H1 (cell line): ENCODE measurements at regions not wholly inside any gene's neighbourhood (a gene's known extent, or its start where the extent isn't known, plus 50 kb on each side); places are given as distances from the start of the nearest gene placed in this dataset.

Experiments used
- CTCF ChIA-PET: fragments of 300-600 bp; sonication (Branson Sonifier 250); formaldehyde crosslinking; loops from one replicate; lab custom pipeline; 2021; ENCODE audit not compliant: partially characterized antibody; lab: Charles Lee
- POLR2A ChIA-PET: fragments of 300-600 bp; sonication (Branson Sonifier 250); formaldehyde crosslinking; loops from one replicate; lab custom pipeline; 2021; ENCODE audit warnings: inconsistent platforms; ENCODE audit not compliant: partially characterized antibody; lab: Charles Lee
- DNase-seq, 2 experiments: peaks; one replicate each; pipeline versions ENCODE4 v3.0.0 to v3.0.0-alpha.2; 2010 to 2022; ENCODE audit warnings: low spot score in 2 of 2, low read depth in 1 of 2, mixed read lengths in 1 of 2
- FAIRE-seq: peaks from 2 replicates; lab custom pipeline; 2011; peaks lifted over from hg19 to GRCh38; lab: Jason Lieb, UNC
- H2AFZ ChIP-seq: 2 replicates; pipeline ENCODE4 v1.8.1; 2012; ENCODE audit warnings: low read length, inconsistent platforms
- H2AK5ac ChIP-seq: 2 replicates; pipeline ENCODE4 v1.6.1; 2013; ENCODE audit warnings: low read depth, low read length
- H2BK120ac ChIP-seq: replicated peaks from 2 replicates; pipeline ENCODE3; 2013; ENCODE audit warnings: low read depth, low read length, inconsistent platforms
- H2BK12ac ChIP-seq: 2 replicates; pipeline ENCODE4 v1.6.1; 2013; ENCODE audit warnings: low read depth, low read length
- H2BK15ac ChIP-seq: 2 replicates; pipeline ENCODE4 v1.6.1; 2013; ENCODE audit warnings: low read length
- H2BK20ac ChIP-seq: 2 replicates; pipeline ENCODE4 v1.6.1; 2013; ENCODE audit warnings: low read length
- H2BK5ac ChIP-seq: 2 replicates; pipeline ENCODE4 v1.6.1; 2013; ENCODE audit warnings: low read depth, low read length
- H3K14ac ChIP-seq: 2 replicates; pipeline ENCODE4 v1.6.1; 2013; ENCODE audit warnings: inconsistent platforms; ENCODE audit not compliant: insufficient read length
- H3K18ac ChIP-seq: 2 replicates; pipeline ENCODE4 v1.6.1; 2013; ENCODE audit warnings: low read length; ENCODE audit errors: extremely low read depth
- H3K23ac ChIP-seq: 2 replicates; pipeline ENCODE4 v1.6.1; 2013; ENCODE audit warnings: inconsistent platforms; ENCODE audit not compliant: insufficient read length
- H3K23me2 ChIP-seq: 2 replicates; pipeline ENCODE4 v1.6.1; 2013; ENCODE audit warnings: low read depth, low read length
- H3K27ac ChIP-seq: 2 replicates; pipeline ENCODE4 v1.6.1; 2011; ENCODE audit warnings: low read depth, low read length, inconsistent platforms
- H3K27me3 ChIP-seq, 4 experiments: replicated peaks in 1 of 4; 1 replicate in 1 of 4; 2 replicates in 3 of 4; pipeline versions ENCODE4 v1.6.1 to v1.8.1; 2011 to 2013; ENCODE audit warnings: low read length in 3 of 4, mild to moderate bottlenecking in 3 of 4, inconsistent platforms in 2 of 4, mixed read lengths in 2 of 4, moderate library complexity in 1 of 4; ENCODE audit not compliant: control insufficient read depth in 3 of 4, insufficient read depth in 3 of 4; ENCODE audit errors: extremely low read depth in 1 of 4
- H3K36me3 ChIP-seq, 4 experiments: 2 replicates each; pipeline versions ENCODE4 v1.6.1 to v1.8.1; 2011 to 2013; ENCODE audit warnings: mild to moderate bottlenecking in 4 of 4, low read length in 3 of 4, moderate library complexity in 2 of 4, control low read depth in 1 of 4, inconsistent platforms in 1 of 4; ENCODE audit not compliant: insufficient read depth in 4 of 4, control insufficient read depth in 2 of 4
- H3K4ac ChIP-seq: replicated peaks from 2 replicates; pipeline ENCODE3; 2013; ENCODE audit warnings: low read length, low read depth, mixed read lengths, inconsistent platforms; ENCODE audit not compliant: insufficient read length
- H3K4me1 ChIP-seq, 4 experiments: replicated peaks in 1 of 4; 1 replicate in 1 of 4; 2 replicates in 3 of 4; pipeline versions ENCODE4 v1.6.1 to v1.8.1; 2011 to 2013; ENCODE audit warnings: low read length in 3 of 4, inconsistent platforms in 2 of 4, mixed read lengths in 1 of 4; ENCODE audit not compliant: insufficient read depth in 4 of 4, control insufficient read depth in 3 of 4
- H3K4me2 ChIP-seq, 2 experiments: 2 replicates each; pipeline versions ENCODE4 v1.6.1 to v1.8.1; 2011 to 2013; ENCODE audit warnings: low read depth in 2 of 2, low read length in 2 of 2, control low read depth in 1 of 2, inconsistent platforms in 1 of 2, mild to moderate bottlenecking in 1 of 2; ENCODE audit not compliant: insufficient read depth in 1 of 2
- H3K4me3 ChIP-seq, 4 experiments: fragments of 200-600, 300-600 bp in 1 of 4; sonication (generic), shearing (Covaris generic), sonication (Bioruptor Twin) in 1 of 4; 2 replicates each; pipeline versions ENCODE4 v1.5.1 to v1.8.1; 2011 to 2016; ENCODE audit warnings: low read length in 4 of 4, low read depth in 3 of 4, control low read depth in 2 of 4, inconsistent platforms in 2 of 4, mild to moderate bottlenecking in 2 of 4, mixed read lengths in 1 of 4, moderate library complexity in 1 of 4; ENCODE audit not compliant: insufficient read depth in 2 of 4; ENCODE audit errors: extremely low read depth in 1 of 4
- H3K56ac ChIP-seq: replicated peaks from 2 replicates; pipeline ENCODE3; 2013; ENCODE audit warnings: low read depth, mild to moderate bottlenecking, mixed read lengths, low read length, inconsistent platforms; ENCODE audit not compliant: insufficient read length
- H3K79me1 ChIP-seq: 2 replicates; pipeline ENCODE4 v1.6.1; 2013; ENCODE audit warnings: low read depth, low read length, control low read depth
- H3K79me2 ChIP-seq, 2 experiments: 2 replicates each; pipeline versions ENCODE4 v1.6.1 to v1.8.1; 2012 to 2013; ENCODE audit warnings: low read length in 2 of 2, mild to moderate bottlenecking in 2 of 2, inconsistent platforms in 1 of 2; ENCODE audit not compliant: insufficient read depth in 2 of 2, control insufficient read depth in 1 of 2
- H3K9ac ChIP-seq, 4 experiments: replicated peaks in 1 of 4; 1 replicate in 1 of 4; 2 replicates in 3 of 4; pipeline versions ENCODE4 v1.6.1 to v1.8.1; 2011 to 2013; ENCODE audit warnings: low read depth in 3 of 4, low read length in 3 of 4, control low read depth in 2 of 4, mild to moderate bottlenecking in 2 of 4, moderate library complexity in 2 of 4, inconsistent platforms in 1 of 4; ENCODE audit errors: extremely low read depth in 1 of 4
- H3K9me3 ChIP-seq, 2 experiments: 2 replicates each; pipeline versions ENCODE4 v1.6.1 to v1.8.1; 2012 to 2013; ENCODE audit warnings: mild to moderate bottlenecking in 2 of 2, moderate library complexity in 2 of 2, control low read depth in 1 of 2, inconsistent platforms in 1 of 2, low read depth in 1 of 2, low read length in 1 of 2, mixed read lengths in 1 of 2; ENCODE audit not compliant: insufficient read depth in 2 of 2
- H4K20me1 ChIP-seq, 2 experiments: replicated peaks in 1 of 2; 2 replicates each; pipeline versions ENCODE3 to v1.8.1; 2011 to 2013; ENCODE audit warnings: inconsistent platforms in 2 of 2, low read length in 2 of 2, mild to moderate bottlenecking in 1 of 2; ENCODE audit not compliant: insufficient read depth in 2 of 2, control insufficient read depth in 1 of 2
- H4K5ac ChIP-seq: 2 replicates; pipeline ENCODE4 v1.6.1; 2013; ENCODE audit warnings: low read length, low read depth, mixed read lengths, inconsistent platforms; ENCODE audit not compliant: insufficient read length
- H4K8ac ChIP-seq: 2 replicates; pipeline ENCODE4 v1.8.0; 2013; ENCODE audit warnings: mild to moderate bottlenecking, moderate library complexity, low read length, inconsistent platforms; ENCODE audit not compliant: insufficient read depth; ENCODE audit errors: extremely low read depth
- H4K91ac ChIP-seq: replicated peaks from 2 replicates; pipeline ENCODE3; 2013; ENCODE audit warnings: low read length, mixed read lengths, inconsistent platforms; ENCODE audit not compliant: insufficient read length
- CHD1 ChIP-seq: IDR thresholded peaks from 2 replicates; pipeline ENCODE4 v1.6.1; 2012; ENCODE audit warnings: low read depth, low read length, improper control_type of control experiment
- CHD2 ChIP-seq: IDR thresholded peaks from 2 replicates; pipeline ENCODE4 v1.6.1; 2012; ENCODE audit warnings: low read length, improper control_type of control experiment
- FOSL1 ChIP-seq: IDR thresholded peaks from 2 replicates; pipeline ENCODE4 v1.6.1; 2011; ENCODE audit warnings: mild to moderate bottlenecking, low read depth, low read length, moderate library complexity; ENCODE audit not compliant: insufficient read depth
- MAFK ChIP-seq: IDR thresholded peaks from 2 replicates; pipeline ENCODE4 v1.6.1; 2012; ENCODE audit warnings: low read depth, mild to moderate bottlenecking, improper control_type of control experiment, low read length
- NRF1 ChIP-seq: IDR thresholded peaks from 2 replicates; pipeline ENCODE4 v1.6.1; 2011; ENCODE audit warnings: mild to moderate bottlenecking, low read depth, low read length, improper control_type of control experiment
- POLR2A ChIP-seq, 2 experiments: IDR thresholded peaks; 1 replicate in 1 of 2; 2 replicates in 1 of 2; pipeline ENCODE4 v1.6.1; 2011; ENCODE audit warnings: low read depth in 2 of 2, low read length in 2 of 2, mild to moderate bottlenecking in 2 of 2; ENCODE audit errors: control extremely low read depth in 1 of 2
- POLR2AphosphoS5 ChIP-seq: IDR thresholded peaks from 2 replicates; pipeline ENCODE4 v1.6.1; 2011; ENCODE audit warnings: low read depth, low read length
- SP4 ChIP-seq: IDR thresholded peaks from 2 replicates; pipeline ENCODE4 v1.6.1; 2012; ENCODE audit warnings: low read length, inconsistent platforms
- SUZ12 ChIP-seq: fragments of 200-600 bp; sonication (generic); IDR thresholded peaks from 2 replicates; pipeline ENCODE4 v1.6.1; 2012; ENCODE audit warnings: mild to moderate bottlenecking, inconsistent platforms, low read length, moderate library complexity, mixed read lengths
- TCF12 ChIP-seq: IDR thresholded peaks from 2 replicates; pipeline ENCODE4 v1.6.1; 2011; ENCODE audit warnings: low read depth, mild to moderate bottlenecking, low read length
- TEAD4 ChIP-seq: IDR thresholded peaks from 2 replicates; pipeline ENCODE4 v1.6.1; 2012; ENCODE audit warnings: low read depth, low read length, inconsistent platforms, mixed read lengths
- YY1 ChIP-seq: IDR thresholded peaks from 2 replicates; pipeline ENCODE4 v1.6.1; 2011; ENCODE audit warnings: low read depth, mild to moderate bottlenecking, low read length
- WGBS, 2 experiments: shearing (Covaris generic) in 1 of 2; methylation state at CpG; one replicate each; pipeline versions ENCODE4 v1.1.6 to v1.1.7; 2013 to 2015; ENCODE audit warnings: low lambda C conversion rate in 2 of 2, mixed read lengths in 2 of 2, inconsistent platforms in 1 of 2, low coverage in 1 of 2, missing lambda C conversion rate in 1 of 2; ENCODE audit not compliant: insufficient replicate concordance in 2 of 2, insufficient coverage in 1 of 2, insufficient read length in 1 of 2; ENCODE audit errors: extremely low coverage in 1 of 2, missing lambda C conversion rate in 1 of 2; 5-methylcytosine and 5-hydroxymethylcytosine counted together
- TF ChIP-seq, protein P1 (sequence below): IDR thresholded peaks from 2 replicates; pipeline ENCODE4 v1.6.1; 2011; ENCODE audit warnings: low read length, improper control_type of control experiment

GRCh38 chr5:107213025-107213424 lies 457.7 kb downstream of the EFNA5 start:
- no peaks in the 10 kb centered on the region for H3K79me2 ChIP-seq
- H3K23me2 ChIP-seq: no peaks in the 10 kb centered on the region
- no peak overlapping the region for H4K8ac ChIP-seq
- H3K4ac ChIP-seq: no peak overlapping the region
- H2AFZ ChIP-seq: no peak overlapping the region
- no peak overlapping the region for H3K4me3 ChIP-seq
- H4K91ac ChIP-seq: no peak overlapping the region
- no peaks in the 10 kb centered on the region for H3K4me1 ChIP-seq
- H3K56ac ChIP-seq: no peak overlapping the region
- no peak overlapping the region for H3K9ac ChIP-seq
- no peak overlapping the region for H4K5ac ChIP-seq
- ChIA-PET POLR2A (no interaction called here), CTCF (interaction anchor here (0.7 to 1.2 kb wide), 2 partner anchors 12 to 41 kb away, joined by 3 to 4 read pairs; no protein-coding TSS in a partner anchor)
- H2BK20ac ChIP-seq: no peak overlapping the region
- H3K79me1 ChIP-seq: no peaks in the 10 kb centered on the region
- H2BK5ac ChIP-seq: no peak overlapping the region
- H3K27ac ChIP-seq: no peak overlapping the region
- H3K23ac ChIP-seq: no peak overlapping the region
- no peak overlapping the region for H3K4me2 ChIP-seq
- H4K20me1 ChIP-seq: no peaks in the 10 kb centered on the region
- WGBS, 2 experiments: 88% methylated on average over 3 of the region's 3 CpGs; no CpG with 5 or more reads in 1 of the 2 experiments
- no peak overlapping the region for H2BK15ac ChIP-seq
- no peak overlapping the region for H3K14ac ChIP-seq
- no peak overlapping the region for H2BK120ac ChIP-seq
- DNase-seq: no peak
- no peaks in the 10 kb centered on the region for H3K9me3 ChIP-seq
- no peak overlapping the region for H3K18ac ChIP-seq
- H3K27me3 ChIP-seq: no peaks in the 10 kb centered on the region
- no peak overlapping the region for H2AK5ac ChIP-seq
- H3K36me3 ChIP-seq: no peaks in the 10 kb centered on the region
- no peak overlapping the region for H2BK12ac ChIP-seq
- TF ChIP-seq TCF12 (no peak), CHD1 (no peak), TEAD4 (no peak), SUZ12 (no peak), YY1 (no peak), FOSL1 (no peak), CHD2 (no peak), MAFK (no peak), POLR2AphosphoS5 (no peak), SP4 (no peak), NRF1 (no peak), POLR2A (IDR thresholded peaks at IDR 0.05; ENCODE audit: control extremely low read depth in 1 of 2, low read depth in 2 of 2, low read length in 2 of 2) (no peak)
- TF ChIP-seq, protein P1, sequence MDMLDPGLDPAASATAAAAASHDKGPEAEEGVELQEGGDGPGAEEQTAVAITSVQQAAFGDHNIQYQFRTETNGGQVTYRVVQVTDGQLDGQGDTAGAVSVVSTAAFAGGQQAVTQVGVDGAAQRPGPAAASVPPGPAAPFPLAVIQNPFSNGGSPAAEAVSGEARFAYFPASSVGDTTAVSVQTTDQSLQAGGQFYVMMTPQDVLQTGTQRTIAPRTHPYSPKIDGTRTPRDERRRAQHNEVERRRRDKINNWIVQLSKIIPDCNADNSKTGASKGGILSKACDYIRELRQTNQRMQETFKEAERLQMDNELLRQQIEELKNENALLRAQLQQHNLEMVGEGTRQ: no peak
- FAIRE-seq: no peak
